ENCODE measurements at regions not wholly inside any gene's neighbourhood (a gene's known extent, or its start where the extent isn't known, plus 50 kb on each side); places are given as distances from the start of the nearest gene placed in this dataset.

GRCh38 chr10:29828956-29829355 is 194.2 kb upstream of the SVIL start:
- Histone ChIP-seq H3K4me3 (ENCODE audit: low read length, poor library complexity, severe bottlenecking) (no peak overlapping the region), H3K9me2 (replicated peaks; ENCODE audit: low read depth, low read length) (no peaks in the 10 kb centered on the region), H3K36me3 (ENCODE audit: insufficient read depth, low read length) (no peaks in the 10 kb centered on the region), H3K4me1 (ENCODE audit: insufficient read depth, low read length, poor library complexity, severe bottlenecking) (no peaks in the 10 kb centered on the region), H3K27me3 (ENCODE audit: insufficient read depth, low read length, poor library complexity, severe bottlenecking) (no peaks in the 10 kb centered on the region), H3K79me2 (ENCODE audit: insufficient read depth, low read length) (no peaks in the 10 kb centered on the region), H3K9ac (ENCODE audit: low read depth, low read length, poor library complexity, severe bottlenecking) (no peak overlapping the region), H3F3A (ENCODE audit: low read depth) (no peaks in the 10 kb centered on the region), H4K20me1 (ENCODE audit: insufficient read depth, low read length, poor library complexity, severe bottlenecking) (no peaks in the 10 kb centered on the region), H3K9me3 (ENCODE audit: insufficient read depth, low read depth, low read length) (no peaks in the 10 kb centered on the region), H2AFZ (ENCODE audit: low read length) (no peak overlapping the region), H3K4me2 (ENCODE audit: low read depth, low read length, poor library complexity, severe bottlenecking) (no peak overlapping the region)
- TF ChIP-seq EZH2phosphoT487 (IDR thresholded peaks at IDR 0.05; ENCODE audit: borderline replicate concordance) = no peak
- no peak for TF ChIP-seq CTCF (conservative IDR thresholded peaks at IDR 0.05; ENCODE audit: low read length)

GRCh38 chr10:29828440-29828894 is 193.7 kb upstream of the SVIL start:
- Histone ChIP-seq H4K20me1 (ENCODE audit: insufficient read depth, low read length, poor library complexity, severe bottlenecking) (no peaks in the 10 kb centered on the region), H3K9me2 (replicated peaks; ENCODE audit: low read depth, low read length) (no peaks in the 10 kb centered on the region), H3K36me3 (ENCODE audit: insufficient read depth, low read length) (no peaks in the 10 kb centered on the region), H3K4me1 (ENCODE audit: insufficient read depth, low read length, poor library complexity, severe bottlenecking) (no peaks in the 10 kb centered on the region), H3F3A (ENCODE audit: low read depth) (no peaks in the 10 kb centered on the region), H3K9me3 (ENCODE audit: insufficient read depth, low read depth, low read length) (no peaks in the 10 kb centered on the region), H3K27me3 (ENCODE audit: insufficient read depth, low read length, poor library complexity, severe bottlenecking) (no peaks in the 10 kb centered on the region), H3K4me2 (ENCODE audit: low read depth, low read length, poor library complexity, severe bottlenecking) (no peak overlapping the region), H3K79me2 (ENCODE audit: insufficient read depth, low read length) (no peaks in the 10 kb centered on the region), H2AFZ (ENCODE audit: low read length) (no peak overlapping the region), H3K4me3 (ENCODE audit: low read length, poor library complexity, severe bottlenecking) (no peak overlapping the region), H3K9ac (ENCODE audit: low read depth, low read length, poor library complexity, severe bottlenecking) (no peak overlapping the region)
- no peak for TF ChIP-seq CTCF (conservative IDR thresholded peaks at IDR 0.05; ENCODE audit: low read length)
- no peak for TF ChIP-seq EZH2phosphoT487 (IDR thresholded peaks at IDR 0.05; ENCODE audit: borderline replicate concordance)

GRCh38 chr10:29827512-29827911 is 192.7 kb upstream of the SVIL start:
- Histone ChIP-seq H3K9me3 (ENCODE audit: insufficient read depth, low read depth, low read length) (no peaks in the 10 kb centered on the region), H3K9ac (ENCODE audit: low read depth, low read length, poor library complexity, severe bottlenecking) (no peak overlapping the region), H4K20me1 (ENCODE audit: insufficient read depth, low read length, poor library complexity, severe bottlenecking) (no peaks in the 10 kb centered on the region)

More at GRCh38 chr10:29827512-29827911, 192.7 kb upstream of the SVIL start:
- no peaks in the 10 kb centered on the region for H3K36me3 ChIP-seq (ENCODE audit: insufficient read depth, low read length)
- no peaks in the 10 kb centered on the region for H3K9me2 ChIP-seq (replicated peaks; ENCODE audit: low read depth, low read length)
- no peak overlapping the region for H2AFZ ChIP-seq (ENCODE audit: low read length)
- H3K4me2 ChIP-seq (ENCODE audit: low read depth, low read length, poor library complexity, severe bottlenecking) = no peak overlapping the region
- H3K4me1 ChIP-seq (ENCODE audit: insufficient read depth, low read length, poor library complexity, severe bottlenecking) = no peaks in the 10 kb centered on the region
- TF ChIP-seq EZH2phosphoT487 (IDR thresholded peaks at IDR 0.05; ENCODE audit: borderline replicate concordance) (no peak), CTCF (conservative IDR thresholded peaks at IDR 0.05; ENCODE audit: low read length) (no peak)
- no peaks in the 10 kb centered on the region for H3F3A ChIP-seq (ENCODE audit: low read depth)
- H3K79me2 ChIP-seq (ENCODE audit: insufficient read depth, low read length) = no peaks in the 10 kb centered on the region
- H3K4me3 ChIP-seq (ENCODE audit: low read length, poor library complexity, severe bottlenecking) = no peak overlapping the region
- no peaks in the 10 kb centered on the region for H3K27me3 ChIP-seq (ENCODE audit: insufficient read depth, low read length, poor library complexity, severe bottlenecking)

Measured in Loucy (cell line).